ENCODE measurements at regions not wholly inside any gene's neighbourhood (a gene's known extent, or its start where the extent isn't known, plus 50 kb on each side); places are given as distances from the start of the nearest gene placed in this dataset.

- H3K36me3 Mint-ChIP-seq (ENCODE audit: low read depth), result no peaks in the 10 kb centered on the region
- ChIA-PET CTCF (no interaction called here), POLR2A (no interaction called here)
- ATAC-seq (ENCODE audit: low read depth), result no peak
- H3K27ac Mint-ChIP-seq, result no peak overlapping the region
- intact Hi-C loops (cut with micrococcal nuclease), result no loop called here
- no peaks in the 10 kb centered on the region for H3K4me1 Mint-ChIP-seq
- H3K4me3 Mint-ChIP-seq, result no peak overlapping the region
- DNase-seq, result no peak
- peaks cover 8% of the 10 kb centered on the region for H3K9me3 Mint-ChIP-seq
- H3K27me3 Mint-ChIP-seq, result no peaks in the 10 kb centered on the region
- TF ChIP-seq CTCF (IDR thresholded peaks at IDR 0.05), result no peak
Observed at GRCh38 chr10:36989233-36989632, 136.2 kb upstream of the ANKRD30A start.

DNA sequence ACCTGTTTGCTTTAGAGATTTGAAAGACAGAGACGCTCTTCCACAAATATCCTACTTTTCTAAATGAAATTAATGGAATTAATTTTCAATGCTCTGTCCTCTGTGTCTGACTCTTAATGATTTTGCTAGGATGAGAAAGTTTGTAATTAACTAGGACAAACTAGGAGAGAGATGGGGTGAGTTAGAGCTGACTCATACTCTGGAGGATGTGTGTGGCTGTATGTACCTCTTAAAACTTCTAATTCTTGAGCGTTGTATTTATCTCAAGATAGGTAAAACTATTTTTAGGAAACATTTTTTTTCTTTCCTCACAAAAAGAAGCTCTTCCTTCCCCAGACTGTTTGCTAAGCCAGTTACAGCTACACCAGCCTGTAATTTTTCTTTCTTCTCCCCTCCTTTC lies 178.8 kb upstream of the ANKRD30A start:
- intact Hi-C loops (cut with micrococcal nuclease), result no loop called here
- POLR2A ChIA-PET, result no interaction called here
- H3K4me3 Mint-ChIP-seq, result no peak overlapping the region
- H3K27ac Mint-ChIP-seq, result no peak overlapping the region
- H3K9me3 Mint-ChIP-seq, result peaks cover 6% of the 10 kb centered on the region
- CTCF ChIA-PET, result no interaction called here
- H3K27me3 Mint-ChIP-seq, result no peaks in the 10 kb centered on the region
- no peak for TF ChIP-seq CTCF (IDR thresholded peaks at IDR 0.05)
- ATAC-seq (ENCODE audit: low read depth) (no peak), DNase-seq (no peak)
- no peaks in the 10 kb centered on the region for H3K4me1 Mint-ChIP-seq
- no peaks in the 10 kb centered on the region for H3K36me3 Mint-ChIP-seq (ENCODE audit: low read depth)

GRCh38 chr10:36943544-36943943 lies 181.9 kb upstream of the ANKRD30A start:
- ChIA-PET CTCF (no interaction called here), POLR2A (no interaction called here)
- H3K36me3 Mint-ChIP-seq (ENCODE audit: low read depth), result no peaks in the 10 kb centered on the region
- ATAC-seq (ENCODE audit: low read depth) (no peak), DNase-seq (no peak)
- intact Hi-C loops (cut with micrococcal nuclease), result no loop called here
- H3K27ac Mint-ChIP-seq, result no peak overlapping the region
- peaks cover 4% of the 10 kb centered on the region for H3K9me3 Mint-ChIP-seq
- H3K4me3 Mint-ChIP-seq, result no peak overlapping the region
- no peak for TF ChIP-seq CTCF (IDR thresholded peaks at IDR 0.05)
- no peaks in the 10 kb centered on the region for H3K27me3 Mint-ChIP-seq
- H3K4me1 Mint-ChIP-seq, result no peaks in the 10 kb centered on the region

GRCh38 chr10:36942616-36943015 lies 182.8 kb upstream of the ANKRD30A start:
- CTCF ChIA-PET, result no interaction called here
- H3K27me3 Mint-ChIP-seq, result no peaks in the 10 kb centered on the region
- H3K9me3 Mint-ChIP-seq, result peaks cover 4% of the 10 kb centered on the region

GRCh38 chr10:36903040-36903439 lies 222.4 kb upstream of the ANKRD30A start:
- intact Hi-C loops (cut with micrococcal nuclease), result no loop called here
- Mint-ChIP-seq H3K27ac (no peak overlapping the region), H3K36me3 (ENCODE audit: low read depth) (no peaks in the 10 kb centered on the region), H3K4me3 (no peak overlapping the region), H3K27me3 (no peaks in the 10 kb centered on the region), H3K4me1 (no peaks in the 10 kb centered on the region), H3K9me3 (no peaks in the 10 kb centered on the region)
- DNase-seq (no peak), ATAC-seq (ENCODE audit: low read depth) (no peak)
- ChIA-PET POLR2A (no interaction called here), CTCF (no interaction called here)
- no peak for TF ChIP-seq CTCF (IDR thresholded peaks at IDR 0.05)

More at GRCh38 chr10:36942616-36943015, 182.8 kb upstream of the ANKRD30A start:
- Mint-ChIP-seq H3K27ac (no peak overlapping the region), H3K36me3 (ENCODE audit: low read depth) (no peaks in the 10 kb centered on the region), H3K4me3 (no peak overlapping the region), H3K4me1 (no peaks in the 10 kb centered on the region)
- DNase-seq (no peak), ATAC-seq (ENCODE audit: low read depth) (no peak)
- POLR2A ChIA-PET, result no interaction called here
- no peak for TF ChIP-seq CTCF (IDR thresholded peaks at IDR 0.05)
- intact Hi-C loops (cut with micrococcal nuclease), result no loop called here
